SK-N-SH treated with all-trans-retinoic acid at 6 μM for 48 hours (cell line): ENCODE measurements at regions not wholly inside any gene's neighbourhood (a gene's known extent, or its start where the extent isn't known, plus 50 kb on each side); places are given as distances from the start of the nearest gene placed in this dataset.

Experiments used
- PATZ1 ChIP-seq: fragments of 250-450 bp; sonication (Bioruptor Pico); IDR thresholded peaks from 2 replicates; pipeline ENCODE4 v1.8.0; 2020; ENCODE audit warnings: mild to moderate bottlenecking, moderate library complexity, borderline replicate concordance
- RARB ChIP-seq: fragments of 250-450 bp; sonication (Bioruptor Pico); IDR thresholded peaks from 2 replicates; pipeline ENCODE4 v1.8.0; 2021; ENCODE audit warnings: mild to moderate bottlenecking, moderate library complexity
- TCF4 ChIP-seq: fragments of 250-450 bp; sonication (Bioruptor Pico); IDR thresholded peaks from 2 replicates; pipeline ENCODE4 v1.8.0; 2021; ENCODE audit warnings: mild to moderate bottlenecking, moderate library complexity, borderline replicate concordance
- TSHZ2 ChIP-seq: fragments of 250-450 bp; sonication (Bioruptor Pico); IDR thresholded peaks from 2 replicates; pipeline ENCODE4 v1.5.0; 2020; ENCODE audit warnings: mild to moderate bottlenecking, moderate library complexity

GRCh38 chr6:113129991-113130390, 727.2 kb upstream of the MARCKS start:
- TF ChIP-seq TCF4 (CRISPR knock-in tag) (no peak), RARB (CRISPR knock-in tag) (no peak), PATZ1 (CRISPR knock-in tag) (no peak), TSHZ2 (CRISPR knock-in tag) (no peak)
